K562 (cell line): ENCODE measurements at regions not wholly inside any gene's neighbourhood (a gene's known extent, or its start where the extent isn't known, plus 50 kb on each side); places are given as distances from the start of the nearest gene placed in this dataset.

ENCODE experiments used
- ATAC-seq: fragments of 200-7000 bp; cut with Tn5 transposase; 3 replicates; pipeline ENCODE4 v1.9.1; 2020; ENCODE audit warnings: moderate library complexity
- BruUV-seq: library from RNA; stranded (reverse); fragments of 400-500 nt; replicated peaks from 2 replicates; lab custom pipeline; 2021; lab: Mats Ljungman, UMichigan
- CTCF ChIA-PET: fragments of 300-600 bp; formaldehyde crosslinking; extraction: SDS; loops from one replicate; lab custom pipeline; 2021; ENCODE audit warnings: low intra/inter-chr PET ratio; lab: Yijun Ruan, JAX
- POLR2A ChIA-PET: fragments of 300-600, 350-650 bp; sonication (Branson Sonifier 250); formaldehyde crosslinking; extraction: SDS; loops from one replicate; lab custom pipeline; 2021; ENCODE audit warnings: antibody characterized with exemption, inconsistent platforms; lab: Yijun Ruan, JAX
- DNase-seq, 4 experiments: peaks; one replicate each; pipeline versions ENCODE4 v3.0.0 to v3.0.0-alpha.2; 2011 to 2018; ENCODE audit warnings: low spot score in 3 of 4, mixed read lengths in 3 of 4; ENCODE audit errors: extremely low read depth in 1 of 4
- FAIRE-seq: peaks from 2 replicates; lab custom pipeline; 2011; peaks lifted over from hg19 to GRCh38; lab: Jason Lieb, UNC
- H2AFZ ChIP-seq: 2 replicates; pipeline ENCODE4 v1.6.0; 2011; ENCODE audit warnings: low read depth, low read length, control low read depth, inconsistent platforms
- H3K27ac ChIP-seq: fragments of 200-600 bp; 3 replicates; pipeline ENCODE4 v1.8.0; 2011; ENCODE audit warnings: low read depth, mild to moderate bottlenecking, control low read depth, inconsistent platforms, low read length, moderate library complexity, mixed read lengths; ENCODE audit errors: extremely low read depth
- H3K27me3 ChIP-seq, 2 experiments: fragments of 300-600 bp in 1 of 2; 2 replicates in 1 of 2; 3 replicates in 1 of 2; pipeline versions ENCODE4 v1.6.0 to v1.8.0; 2011; ENCODE audit warnings: inconsistent platforms in 2 of 2, low read length in 2 of 2, mild to moderate bottlenecking in 1 of 2, mixed read lengths in 1 of 2, moderate library complexity in 1 of 2; ENCODE audit not compliant: control insufficient read depth in 2 of 2, insufficient read depth in 2 of 2
- H3K36me3 ChIP-seq: fragments of 300-600 bp; 3 replicates; pipeline ENCODE4 v1.8.0; 2011; ENCODE audit warnings: mild to moderate bottlenecking, low read length, inconsistent platforms; ENCODE audit not compliant: control insufficient read depth, insufficient read depth
- H3K4me1 ChIP-seq, 2 experiments: fragments of 200-600 bp in 1 of 2; replicated peaks in 1 of 2; 2 replicates in 1 of 2; 3 replicates in 1 of 2; pipeline versions ENCODE4 v1.5.1 to v1.8.0; 2011; ENCODE audit warnings: inconsistent platforms in 2 of 2, low read length in 2 of 2, mild to moderate bottlenecking in 1 of 2, mixed read lengths in 1 of 2, moderate library complexity in 1 of 2; ENCODE audit not compliant: control insufficient read depth in 2 of 2, insufficient read depth in 2 of 2
- H3K4me2 ChIP-seq: 2 replicates; pipeline ENCODE4 v1.6.1; 2011; ENCODE audit warnings: low read length, control low read depth, inconsistent platforms, mixed read lengths; ENCODE audit not compliant: insufficient read depth
- H3K4me3 ChIP-seq: fragments of 200-600 bp; sonication (generic), shearing (Covaris generic); 2 replicates; pipeline ENCODE4 v1.5.1; 2016; ENCODE audit warnings: control low read depth, inconsistent platforms
- H3K79me2 ChIP-seq: fragments of 200-600 bp; 3 replicates; pipeline ENCODE4 v1.8.0; 2011; ENCODE audit warnings: low read length, inconsistent platforms; ENCODE audit not compliant: control insufficient read depth, insufficient read depth
- H3K9ac ChIP-seq, 2 experiments: 2 replicates each; pipeline versions ENCODE4 v1.6.0 to v1.6.1; 2011; ENCODE audit warnings: low read depth in 2 of 2, low read length in 2 of 2, control low read depth in 1 of 2, inconsistent platforms in 1 of 2, mild to moderate bottlenecking in 1 of 2, mixed read lengths in 1 of 2; ENCODE audit not compliant: insufficient read depth in 1 of 2
- H3K9me1 ChIP-seq: one replicate; pipeline ENCODE4 v1.6.0; 2011; ENCODE audit warnings: inconsistent platforms, mild to moderate bottlenecking, low read length, moderate library complexity; ENCODE audit not compliant: control insufficient read depth, insufficient read depth
- H3K9me3 ChIP-seq: replicated peaks from 2 replicates; pipeline ENCODE4 v1.5.1; 2011; ENCODE audit warnings: low read depth, low read length, inconsistent platforms; ENCODE audit not compliant: control insufficient read depth, insufficient read depth
- H4K20me1 ChIP-seq: replicated peaks from 2 replicates; pipeline ENCODE4 v1.6.1; 2011; ENCODE audit warnings: low read length, inconsistent platforms, mixed read lengths; ENCODE audit not compliant: control insufficient read depth, insufficient read depth
- ARHGAP35 ChIP-seq: fragments of 450-650 bp; IDR thresholded peaks from 2 replicates; pipeline ENCODE4 v1.6.1; 2018; ENCODE audit not compliant: partially characterized antibody
- ARID1B ChIP-seq: fragments of 450-650 bp; IDR thresholded peaks from 2 replicates; pipeline ENCODE4 v1.6.1; 2016; ENCODE audit warnings: antibody characterized with exemption, mild to moderate bottlenecking, inconsistent platforms
- CCAR2 ChIP-seq: fragments of 200-400 bp; formaldehyde crosslinking; IDR thresholded peaks from 2 replicates; pipeline ENCODE4 v1.6.1; 2017; ENCODE audit warnings: mild to moderate bottlenecking, low read depth, low read length
- CHD1 ChIP-seq: fragments of 200-600 bp; sonication (generic); IDR thresholded peaks from one replicate; pipeline ENCODE4 v1.6.1; 2012; ENCODE audit warnings: mild to moderate bottlenecking, moderate library complexity, low read length, inconsistent platforms
- KAT2B ChIP-seq: IDR thresholded peaks from one replicate; pipeline ENCODE4 v1.6.1; 2012; ENCODE audit warnings: low read depth, mild to moderate bottlenecking, control low read depth, inconsistent platforms, low read length, moderate library complexity
- KLF16 ChIP-seq: IDR thresholded peaks from 2 replicates; pipeline ENCODE4 v1.6.1; 2016; ENCODE audit warnings: antibody characterized with exemption
- MXD1 ChIP-seq: fragments of 250-450 bp; sonication (Bioruptor Pico); IDR thresholded peaks from 2 replicates; pipeline ENCODE4 v1.8.0; 2021; ENCODE audit warnings: borderline replicate concordance, mild to moderate bottlenecking, moderate library complexity; ENCODE audit not compliant: poor library complexity, severe bottlenecking
- NFRKB ChIP-seq: fragments of 450-650 bp; IDR thresholded peaks from 2 replicates; pipeline ENCODE4 v1.6.1; 2016; ENCODE audit warnings: low read depth
- PCBP2 ChIP-seq: fragments of 200-400 bp; formaldehyde crosslinking; IDR thresholded peaks from 2 replicates; pipeline ENCODE4 v1.6.1; 2018; ENCODE audit warnings: low read length, low read depth, mild to moderate bottlenecking, moderate library complexity; ENCODE audit not compliant: poor library complexity, severe bottlenecking
- POLR2H ChIP-seq: IDR thresholded peaks from 2 replicates; pipeline ENCODE4 v1.6.1; 2016; ENCODE audit warnings: missing genetic modification characterization, low read depth, mild to moderate bottlenecking, control low read depth, missing compliant biosample characterization, moderate library complexity
- STAT5A ChIP-seq: IDR thresholded peaks from 2 replicates; pipeline ENCODE4 v1.6.1; 2012; ENCODE audit warnings: low read length, inconsistent platforms, borderline replicate concordance
- TCF7L2 ChIP-seq: fragments of 150-350 bp; IDR thresholded peaks from 2 replicates; pipeline ENCODE4 v1.6.1; 2016; ENCODE audit warnings: low read depth, mild to moderate bottlenecking, low read length, moderate library complexity
- YY1 ChIP-seq, 3 experiments: IDR thresholded peaks; 2 replicates each; pipeline ENCODE4 v1.6.1; 2011; ENCODE audit warnings: low read length in 2 of 3, mild to moderate bottlenecking in 2 of 3, moderate library complexity in 2 of 3, borderline replicate concordance in 1 of 3, control low read depth in 1 of 3, low read depth in 1 of 3; ENCODE audit not compliant: insufficient read depth in 3 of 3, insufficient replicate concordance in 2 of 3, control insufficient read depth in 1 of 3, insufficient read length in 1 of 3; ENCODE audit errors: extremely low read depth in 1 of 3
- ZKSCAN3 ChIP-seq: fragments of 250-450 bp; sonication (Bioruptor Pico); IDR thresholded peaks from 2 replicates; pipeline ENCODE4 v1.4.0; 2020
- ZNF232 ChIP-seq: sonication (generic); formaldehyde crosslinking; IDR thresholded peaks from 2 replicates; pipeline ENCODE4 v1.8.0; 2022; ENCODE audit warnings: mild to moderate bottlenecking, missing genetic modification reagents
- ZNF830 ChIP-seq: fragments of 250-450 bp; sonication (Bioruptor Pico); IDR thresholded peaks from 2 replicates; pipeline ENCODE4 v1.5.0; 2021; ENCODE audit warnings: mild to moderate bottlenecking
- WGBS: fragments of 100-300 bp; shearing (Covaris generic); methylation state at CpG from one replicate; pipeline ENCODE4 v1.1.6; 2016; ENCODE audit warnings: low coverage, mixed read lengths; ENCODE audit not compliant: insufficient coverage; ENCODE audit errors: missing lambda C conversion rate; 5-methylcytosine and 5-hydroxymethylcytosine counted together
- in situ Hi-C: fragments of 300-500 bp; cut with MboI; formaldehyde crosslinking; loops from 4 replicates; pipeline ENCODE4 v1.15.0; 2018; ENCODE audit warnings: inconsistent platforms, mixed read lengths
- intact Hi-C: fragments of 100-400 bp; cut with micrococcal nuclease; formaldehyde crosslinking; loops from 2 replicates; pipeline ENCODE4 v1.14.2; 2022
- TF ChIP-seq, protein P1 (sequence below): sonication (generic); formaldehyde crosslinking; IDR thresholded peaks from 2 replicates; pipeline ENCODE4 v1.8.0; 2023; ENCODE audit warnings: missing genetic modification reagents, mild to moderate bottlenecking, borderline replicate concordance

GRCh38 chr5:135709208-135709575 is 125.3 kb upstream of the SLC25A48 start:
- no peaks in the 10 kb centered on the region for H3K9me3 ChIP-seq
- no peak overlapping the region for H3K9ac ChIP-seq
- H3K4me3 ChIP-seq, result no peak overlapping the region
- no peaks in the 10 kb centered on the region for H3K9me1 ChIP-seq
- no peaks in the 10 kb centered on the region for H3K36me3 ChIP-seq
- CTCF ChIA-PET, result no interaction called here
- H3K4me2 ChIP-seq, result no peak overlapping the region
- no peak for FAIRE-seq
- DNase-seq, result no peak
- POLR2A ChIA-PET, result no interaction called here
- no peaks in the 10 kb centered on the region for H3K79me2 ChIP-seq
- H2AFZ ChIP-seq, result no peak overlapping the region
- BruUV-seq, result no TSS peak
- intact Hi-C loops (no loop called here), in situ Hi-C loops (no loop called here)
- H3K27ac ChIP-seq, result no peak overlapping the region
- ATAC-seq, result no peak
- 0% methylated on average over 3 of the region's 3 CpGs for WGBS
- H3K27me3 ChIP-seq, result peaks cover 5 to 36% of the 10 kb centered on the region in 2 experiments; a peak in 3 of 5 replicates
- H4K20me1 ChIP-seq, result peaks cover 3% of the 10 kb centered on the region; the same call in 1 of the 2 replicates
- no peaks in the 10 kb centered on the region for H3K4me1 ChIP-seq
- TF ChIP-seq, protein P1, sequence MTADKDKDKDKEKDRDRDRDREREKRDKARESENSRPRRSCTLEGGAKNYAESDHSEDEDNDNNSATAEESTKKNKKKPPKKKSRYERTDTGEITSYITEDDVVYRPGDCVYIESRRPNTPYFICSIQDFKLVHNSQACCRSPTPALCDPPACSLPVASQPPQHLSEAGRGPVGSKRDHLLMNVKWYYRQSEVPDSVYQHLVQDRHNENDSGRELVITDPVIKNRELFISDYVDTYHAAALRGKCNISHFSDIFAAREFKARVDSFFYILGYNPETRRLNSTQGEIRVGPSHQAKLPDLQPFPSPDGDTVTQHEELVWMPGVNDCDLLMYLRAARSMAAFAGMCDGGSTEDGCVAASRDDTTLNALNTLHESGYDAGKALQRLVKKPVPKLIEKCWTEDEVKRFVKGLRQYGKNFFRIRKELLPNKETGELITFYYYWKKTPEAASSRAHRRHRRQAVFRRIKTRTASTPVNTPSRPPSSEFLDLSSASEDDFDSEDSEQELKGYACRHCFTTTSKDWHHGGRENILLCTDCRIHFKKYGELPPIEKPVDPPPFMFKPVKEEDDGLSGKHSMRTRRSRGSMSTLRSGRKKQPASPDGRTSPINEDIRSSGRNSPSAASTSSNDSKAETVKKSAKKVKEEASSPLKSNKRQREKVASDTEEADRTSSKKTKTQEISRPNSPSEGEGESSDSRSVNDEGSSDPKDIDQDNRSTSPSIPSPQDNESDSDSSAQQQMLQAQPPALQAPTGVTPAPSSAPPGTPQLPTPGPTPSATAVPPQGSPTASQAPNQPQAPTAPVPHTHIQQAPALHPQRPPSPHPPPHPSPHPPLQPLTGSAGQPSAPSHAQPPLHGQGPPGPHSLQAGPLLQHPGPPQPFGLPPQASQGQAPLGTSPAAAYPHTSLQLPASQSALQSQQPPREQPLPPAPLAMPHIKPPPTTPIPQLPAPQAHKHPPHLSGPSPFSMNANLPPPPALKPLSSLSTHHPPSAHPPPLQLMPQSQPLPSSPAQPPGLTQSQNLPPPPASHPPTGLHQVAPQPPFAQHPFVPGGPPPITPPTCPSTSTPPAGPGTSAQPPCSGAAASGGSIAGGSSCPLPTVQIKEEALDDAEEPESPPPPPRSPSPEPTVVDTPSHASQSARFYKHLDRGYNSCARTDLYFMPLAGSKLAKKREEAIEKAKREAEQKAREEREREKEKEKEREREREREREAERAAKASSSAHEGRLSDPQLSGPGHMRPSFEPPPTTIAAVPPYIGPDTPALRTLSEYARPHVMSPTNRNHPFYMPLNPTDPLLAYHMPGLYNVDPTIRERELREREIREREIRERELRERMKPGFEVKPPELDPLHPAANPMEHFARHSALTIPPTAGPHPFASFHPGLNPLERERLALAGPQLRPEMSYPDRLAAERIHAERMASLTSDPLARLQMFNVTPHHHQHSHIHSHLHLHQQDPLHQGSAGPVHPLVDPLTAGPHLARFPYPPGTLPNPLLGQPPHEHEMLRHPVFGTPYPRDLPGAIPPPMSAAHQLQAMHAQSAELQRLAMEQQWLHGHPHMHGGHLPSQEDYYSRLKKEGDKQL (CRISPR knock-in tag), result no peak
- TF ChIP-seq ARHGAP35, result no peak
- TF ChIP-seq YY1 (IDR thresholded peaks at IDR 0.05; ENCODE audit: borderline replicate concordance in 1 of 3, control insufficient read depth in 1 of 3, extremely low read depth in 1 of 3, insufficient read depth in 3 of 3, insufficient read length in 1 of 3, insufficient replicate concordance in 2 of 3, low read depth in 1 of 3, low read length in 2 of 3), result no peak
- TF ChIP-seq MXD1 (CRISPR knock-in tag), result no peak
- no peak for TF ChIP-seq NFRKB
- no peak for TF ChIP-seq KAT2B
- TF ChIP-seq TCF7L2, result no peak
- TF ChIP-seq ZNF232, result no peak
- TF ChIP-seq PCBP2, result no peak
- TF ChIP-seq STAT5A, result no peak
- no peak for TF ChIP-seq CHD1
- no peak for TF ChIP-seq ARID1B
- TF ChIP-seq ZKSCAN3 (CRISPR knock-in tag), result no peak
- TF ChIP-seq POLR2H (tag), result no peak
- TF ChIP-seq CCAR2, result no peak
- TF ChIP-seq KLF16, result no peak
- no peak for TF ChIP-seq ZNF830
- TF ChIP-seq, all 486 proteins: peak for 0
